HCT116 (cell line): ENCODE measurements at regions not wholly inside any gene's neighbourhood (a gene's known extent, or its start where the extent isn't known, plus 50 kb on each side); places are given as distances from the start of the nearest gene placed in this dataset.
A peak's percentile ranks its signal among the peaks of the same experiment; 100 is the strongest.

Experiments
- ATAC-seq: fragments of 200-7000 bp; cut with Tn5 transposase; 2 replicates; pipeline ENCODE4 v1.9.1; 2020; ENCODE audit warnings: mild to moderate bottlenecking, moderate library complexity
- BruUV-seq: library from RNA; stranded (reverse); fragments of 400-500 nt; replicated peaks from 2 replicates; lab custom pipeline; 2021; lab: Mats Ljungman, UMichigan
- CTCF ChIA-PET: fragments of 300-600 bp; sonication (Branson Sonifier 250); formaldehyde crosslinking; loops from one replicate; lab custom pipeline; 2021; ENCODE audit warnings: antibody characterized with exemption; lab: Charles Lee
- POLR2A ChIA-PET: fragments of 300-600, 350-600 bp; sonication (Branson Sonifier 250); formaldehyde crosslinking; loops from one replicate; lab custom pipeline; 2021; ENCODE audit warnings: antibody characterized with exemption; lab: Charles Lee
- RAD21 ChIA-PET, 2 experiments: fragments of 300-600 bp; sonication (Branson Sonifier 250); formaldehyde crosslinking; loops; one replicate each; lab custom pipeline; 2023; ENCODE audit warnings: low total read pairs in 2 of 2; ENCODE audit not compliant: uncharacterized antibody in 2 of 2, unreplicated experiment in 2 of 2, low non-redundant PET in 1 of 2; lab: Charles Lee
- DNase-seq: peaks from one replicate; pipeline ENCODE4 v3.0.0-alpha.2; 2010; ENCODE audit warnings: low read depth, low spot score
- H2AFZ ChIP-seq: fragments of 200-600 bp; shearing (Covaris generic), sonication (generic); 2 replicates; pipeline ENCODE4 v1.6.1; 2017; ENCODE audit warnings: low read depth, mixed run types, mixed read lengths, antibody characterized with exemption, low read length; ENCODE audit not compliant: poor library complexity, severe bottlenecking
- H3K27ac ChIP-seq: 2 replicates; pipeline ENCODE4 v1.5.1; 2012; ENCODE audit warnings: low read depth, low read length
- H3K27me3 ChIP-seq: fragments of 200-600 bp; sonication (generic); 2 replicates; pipeline ENCODE4 v1.6.1; 2016; ENCODE audit warnings: mixed run types, low read length, mixed read lengths; ENCODE audit not compliant: insufficient read depth
- H3K36me3 ChIP-seq, 2 experiments: fragments of 200-500 bp in 1 of 2; fragments of 200-600 bp in 1 of 2; sonication (Bioruptor generic) in 1 of 2; sonication (generic) in 1 of 2; 2 replicates each; pipeline versions ENCODE4 v1.5.1 to v1.6.1; 2014 to 2016; ENCODE audit warnings: low read length in 2 of 2, inconsistent platforms in 1 of 2, mixed read lengths in 1 of 2, mixed run types in 1 of 2; ENCODE audit not compliant: insufficient read depth in 2 of 2, control insufficient read depth in 1 of 2
- H3K4me1 ChIP-seq, 2 experiments: fragments of 200-600 bp in 1 of 2; sonication (generic) in 1 of 2; 2 replicates each; pipeline versions ENCODE4 v1.5.1 to v1.6.1; 2012 to 2017; ENCODE audit warnings: low read length in 2 of 2, inconsistent platforms in 1 of 2, mild to moderate bottlenecking in 1 of 2, mixed read lengths in 1 of 2, mixed run types in 1 of 2, moderate library complexity in 1 of 2; ENCODE audit not compliant: insufficient read depth in 2 of 2, control insufficient read depth in 1 of 2
- H3K4me2 ChIP-seq: fragments of 200-600 bp; sonication (generic); 2 replicates; pipeline ENCODE4 v1.6.1; 2017; ENCODE audit warnings: mixed run types, low read length, mixed read lengths
- H3K4me3 ChIP-seq, 2 experiments: fragments of 200-600 bp in 1 of 2; sonication (generic) in 1 of 2; replicated peaks in 1 of 2; 2 replicates each; pipeline ENCODE4 v1.5.1; 2011 to 2016; ENCODE audit warnings: low read length in 2 of 2, control low read depth in 1 of 2, low read depth in 1 of 2, mild to moderate bottlenecking in 1 of 2, mixed read lengths in 1 of 2, mixed run types in 1 of 2
- H3K79me2 ChIP-seq: fragments of 200-600 bp; sonication (generic); 2 replicates; pipeline ENCODE4 v1.6.1; 2017; ENCODE audit warnings: mild to moderate bottlenecking, mixed run types, low read length, moderate library complexity, mixed read lengths; ENCODE audit not compliant: insufficient read depth
- H3K9ac ChIP-seq: fragments of 200-600 bp; sonication (generic); 2 replicates; pipeline ENCODE4 v1.6.1; 2016; ENCODE audit warnings: low read length, mixed read lengths
- H3K9me2 ChIP-seq: fragments of 200-600 bp; sonication (generic), shearing (Covaris generic); 2 replicates; pipeline ENCODE4 v1.6.1; 2017; ENCODE audit warnings: mixed run types, mild to moderate bottlenecking, moderate library complexity; ENCODE audit not compliant: insufficient read depth
- H3K9me3 ChIP-seq, 2 experiments: fragments of 200-500 bp in 1 of 2; fragments of 200-600 bp in 1 of 2; sonication (Bioruptor generic) in 1 of 2; sonication (generic) in 1 of 2; 2 replicates each; pipeline ENCODE4 v1.6.1; 2014 to 2017; ENCODE audit warnings: low read length in 2 of 2, mixed read lengths in 2 of 2, inconsistent platforms in 1 of 2, low read depth in 1 of 2, mild to moderate bottlenecking in 1 of 2, mixed run types in 1 of 2, moderate library complexity in 1 of 2; ENCODE audit not compliant: control insufficient read depth in 1 of 2, insufficient read depth in 1 of 2
- H4K20me1 ChIP-seq: fragments of 200-600 bp; sonication (generic), shearing (Covaris generic); 2 replicates; pipeline ENCODE4 v1.6.1; 2017; ENCODE audit warnings: mixed run types, mild to moderate bottlenecking, moderate library complexity; ENCODE audit not compliant: insufficient read depth
- ELF1 ChIP-seq: IDR thresholded peaks from 2 replicates; pipeline ENCODE4 v1.6.1; 2012; ENCODE audit warnings: low read depth, borderline replicate concordance
- EZH2 ChIP-seq: fragments of 200-600 bp; sonication (generic); IDR thresholded peaks from 2 replicates; pipeline ENCODE4 v1.6.1; 2017; ENCODE audit warnings: antibody characterized with exemption, mixed run types
- FOSL1 ChIP-seq: IDR thresholded peaks from 2 replicates; pipeline ENCODE4 v1.6.1; 2012; ENCODE audit warnings: low read depth
- JUND ChIP-seq: IDR thresholded peaks from 2 replicates; pipeline ENCODE4 v1.6.1; 2012
- MAX ChIP-seq: IDR thresholded peaks from 2 replicates; pipeline ENCODE4 v1.6.1; 2012
- POLR2A ChIP-seq: IDR thresholded peaks from 2 replicates; pipeline ENCODE4 v1.7.0; 2011; ENCODE audit warnings: borderline replicate concordance; ENCODE audit not compliant: insufficient read depth, insufficient read length; ENCODE audit errors: extremely low read depth
- REST ChIP-seq: IDR thresholded peaks from 2 replicates; pipeline ENCODE4 v1.6.1; 2012; ENCODE audit warnings: low read depth
- SP1 ChIP-seq: IDR thresholded peaks from 2 replicates; pipeline ENCODE4 v1.6.1; 2012; ENCODE audit warnings: low read depth
- ZFX ChIP-seq: fragments of 450-650 bp; IDR thresholded peaks from 2 replicates; pipeline ENCODE4 v1.6.1; 2017
- ZNF274 ChIP-seq: fragments of 200-500 bp; sonication (Bioruptor generic); IDR thresholded peaks from 2 replicates; pipeline ENCODE4 v1.6.1; 2014; ENCODE audit warnings: mild to moderate bottlenecking, low read depth, low read length, inconsistent platforms
- intact Hi-C: fragments of 100-400 bp; cut with micrococcal nuclease; formaldehyde crosslinking; loops from 2 replicates; pipeline ENCODE4 v1.10.0; 2022
- TF ChIP-seq, protein P1 (sequence below), 3 experiments: fragments of 200-600 bp in 1 of 3; sonication (generic) in 1 of 3; IDR thresholded peaks in 2 of 3; conservative IDR thresholded peaks in 1 of 3; 2 replicates each; pipeline ENCODE4 v1.5.1; 2012 to 2017; ENCODE audit warnings: low read depth in 2 of 3, low read length in 2 of 3, antibody characterized with exemption in 1 of 3, borderline replicate concordance in 1 of 3, control low read depth in 1 of 3, mild to moderate bottlenecking in 1 of 3, mixed read lengths in 1 of 3, mixed run types in 1 of 3, moderate library complexity in 1 of 3; ENCODE audit not compliant: insufficient read depth in 1 of 3
- TF ChIP-seq, protein P2 (sequence below): IDR thresholded peaks from 2 replicates; pipeline ENCODE4 v1.6.1; 2011; ENCODE audit warnings: mild to moderate bottlenecking, low read length, moderate library complexity; ENCODE audit not compliant: insufficient replicate concordance; ENCODE audit errors: extremely low read depth

DNA sequence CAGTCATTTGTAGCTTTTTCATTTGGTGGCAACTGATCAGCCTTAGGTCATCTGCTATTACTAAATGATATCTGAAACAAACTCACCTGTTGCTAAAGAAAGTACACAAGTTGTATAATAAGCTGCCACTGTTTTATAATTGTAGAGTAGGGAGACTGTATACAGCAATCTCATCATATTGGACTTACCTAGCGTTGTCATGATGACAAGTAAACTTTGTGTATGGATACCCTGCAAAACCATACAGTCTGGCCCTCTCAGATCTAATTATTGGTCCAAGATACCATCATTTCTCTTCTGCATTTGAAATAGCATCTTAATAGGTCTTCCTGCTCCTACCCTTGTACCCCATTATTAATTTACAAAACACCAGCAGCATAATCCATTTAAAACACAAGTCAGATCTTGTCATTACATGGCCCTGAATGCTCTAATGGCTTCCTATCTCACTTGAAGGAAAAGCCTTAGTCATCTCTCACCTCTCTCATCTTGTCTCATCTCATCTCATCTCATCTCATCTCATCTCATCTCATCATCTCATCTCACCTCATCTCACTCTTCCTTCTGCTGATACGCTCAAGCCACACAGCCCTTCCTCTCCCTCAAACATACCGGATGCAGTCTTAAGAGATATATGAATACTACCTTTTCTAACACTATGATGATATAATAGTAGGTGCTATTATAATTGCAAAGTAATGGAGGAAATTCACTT is 540.6 kb downstream of the MDFIC start:
- ChIA-PET RAD21 (no interaction called here), POLR2A (no interaction called here), CTCF (no interaction called here)
- no peak overlapping the region for H3K4me2 ChIP-seq
- DNase-seq, result no peak
- no peaks in the 10 kb centered on the region for H3K9me2 ChIP-seq
- H3K79me2 ChIP-seq, result no peaks in the 10 kb centered on the region
- no peak overlapping the region for H3K9ac ChIP-seq
- H3K36me3 ChIP-seq, result no peaks in the 10 kb centered on the region
- H3K9me3 ChIP-seq, result no peaks in the 10 kb centered on the region
- BruUV-seq, result no TSS peak
- H3K4me1 ChIP-seq, result no peaks in the 10 kb centered on the region
- H3K27ac ChIP-seq, result no peak overlapping the region
- no peaks in the 10 kb centered on the region for H3K27me3 ChIP-seq
- no peaks in the 10 kb centered on the region for H4K20me1 ChIP-seq
- TF ChIP-seq, protein P1, sequence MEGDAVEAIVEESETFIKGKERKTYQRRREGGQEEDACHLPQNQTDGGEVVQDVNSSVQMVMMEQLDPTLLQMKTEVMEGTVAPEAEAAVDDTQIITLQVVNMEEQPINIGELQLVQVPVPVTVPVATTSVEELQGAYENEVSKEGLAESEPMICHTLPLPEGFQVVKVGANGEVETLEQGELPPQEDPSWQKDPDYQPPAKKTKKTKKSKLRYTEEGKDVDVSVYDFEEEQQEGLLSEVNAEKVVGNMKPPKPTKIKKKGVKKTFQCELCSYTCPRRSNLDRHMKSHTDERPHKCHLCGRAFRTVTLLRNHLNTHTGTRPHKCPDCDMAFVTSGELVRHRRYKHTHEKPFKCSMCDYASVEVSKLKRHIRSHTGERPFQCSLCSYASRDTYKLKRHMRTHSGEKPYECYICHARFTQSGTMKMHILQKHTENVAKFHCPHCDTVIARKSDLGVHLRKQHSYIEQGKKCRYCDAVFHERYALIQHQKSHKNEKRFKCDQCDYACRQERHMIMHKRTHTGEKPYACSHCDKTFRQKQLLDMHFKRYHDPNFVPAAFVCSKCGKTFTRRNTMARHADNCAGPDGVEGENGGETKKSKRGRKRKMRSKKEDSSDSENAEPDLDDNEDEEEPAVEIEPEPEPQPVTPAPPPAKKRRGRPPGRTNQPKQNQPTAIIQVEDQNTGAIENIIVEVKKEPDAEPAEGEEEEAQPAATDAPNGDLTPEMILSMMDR (IDR thresholded peaks at IDR 0.05 in 2 of 3, conservative IDR thresholded peaks at IDR 0.05 in 1 of 3; ENCODE audit: borderline replicate concordance in 1 of 3, insufficient read depth in 1 of 3, low read depth in 2 of 3, low read length in 2 of 3), result no peak
- TF ChIP-seq, protein P2, sequence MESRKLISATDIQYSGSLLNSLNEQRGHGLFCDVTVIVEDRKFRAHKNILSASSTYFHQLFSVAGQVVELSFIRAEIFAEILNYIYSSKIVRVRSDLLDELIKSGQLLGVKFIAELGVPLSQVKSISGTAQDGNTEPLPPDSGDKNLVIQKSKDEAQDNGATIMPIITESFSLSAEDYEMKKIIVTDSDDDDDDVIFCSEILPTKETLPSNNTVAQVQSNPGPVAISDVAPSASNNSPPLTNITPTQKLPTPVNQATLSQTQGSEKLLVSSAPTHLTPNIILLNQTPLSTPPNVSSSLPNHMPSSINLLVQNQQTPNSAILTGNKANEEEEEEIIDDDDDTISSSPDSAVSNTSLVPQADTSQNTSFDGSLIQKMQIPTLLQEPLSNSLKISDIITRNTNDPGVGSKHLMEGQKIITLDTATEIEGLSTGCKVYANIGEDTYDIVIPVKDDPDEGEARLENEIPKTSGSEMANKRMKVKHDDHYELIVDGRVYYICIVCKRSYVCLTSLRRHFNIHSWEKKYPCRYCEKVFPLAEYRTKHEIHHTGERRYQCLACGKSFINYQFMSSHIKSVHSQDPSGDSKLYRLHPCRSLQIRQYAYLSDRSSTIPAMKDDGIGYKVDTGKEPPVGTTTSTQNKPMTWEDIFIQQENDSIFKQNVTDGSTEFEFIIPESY, result no peak
- TF ChIP-seq REST (no peak), SP1 (no peak), EZH2 (no peak), POLR2A (no peak), MAX (no peak), ZFX (no peak), JUND (no peak), ELF1 (no peak), FOSL1 (no peak), ZNF274 (no peak)
- no peak for ATAC-seq
- no peak overlapping the region for H3K4me3 ChIP-seq
- peak overlapping the region; percentile 61 for H2AFZ ChIP-seq
- intact Hi-C loops, result no loop called here
